GM23338 (cell line): ENCODE measurements at regions not wholly inside any gene's neighbourhood (a gene's known extent, or its start where the extent isn't known, plus 50 kb on each side); places are given as distances from the start of the nearest gene placed in this dataset.

Experiments used
- ATAC-seq: fragments of 200-7000 bp; cut with Tn5 transposase; 3 replicates; pipeline ENCODE4 v1.9.1; 2020
- DNase-seq: peaks from one replicate; pipeline ENCODE4 v3.0.0-alpha.2; 2015; ENCODE audit warnings: low spot score
- H2AFZ ChIP-seq: fragments of 200-600 bp; sonication (generic); 2 replicates; pipeline ENCODE4 v1.8.0; 2016; ENCODE audit warnings: antibody characterized with exemption, mild to moderate bottlenecking, moderate library complexity
- H3F3A ChIP-seq: fragments of 200-600 bp; sonication (generic); replicated peaks from 2 replicates; pipeline ENCODE4 v1.8.0; 2017; ENCODE audit warnings: antibody characterized with exemption, mixed run types, low read depth
- H3K27ac ChIP-seq: fragments of 200-600 bp; sonication (generic); 2 replicates; pipeline ENCODE4 v1.6.1; 2016; ENCODE audit warnings: low read depth
- H3K27me3 ChIP-seq: fragments of 200-600 bp; sonication (generic); 2 replicates; pipeline ENCODE4 v1.8.0; 2016; ENCODE audit warnings: mild to moderate bottlenecking, mixed run types, moderate library complexity; ENCODE audit not compliant: insufficient read depth
- H3K36me3 ChIP-seq: fragments of 200-600 bp; sonication (generic); 2 replicates; pipeline ENCODE4 v1.8.0; 2016; ENCODE audit warnings: mild to moderate bottlenecking; ENCODE audit not compliant: insufficient read depth
- H3K4me1 ChIP-seq: fragments of 200-600 bp; sonication (generic); 2 replicates; pipeline ENCODE4 v1.8.0; 2016; ENCODE audit warnings: mild to moderate bottlenecking, moderate library complexity; ENCODE audit not compliant: insufficient read depth
- H3K4me2 ChIP-seq: fragments of 200-600 bp; sonication (generic); 2 replicates; pipeline ENCODE4 v1.7.1; 2017; ENCODE audit warnings: mixed run types
- H3K4me3 ChIP-seq: fragments of 200-600 bp; sonication (generic); 2 replicates; pipeline ENCODE4 v1.6.1; 2016; ENCODE audit warnings: mixed run types
- H3K79me2 ChIP-seq: fragments of 200-600 bp; sonication (generic); replicated peaks from 2 replicates; pipeline ENCODE4 v1.8.0; 2017; ENCODE audit warnings: mild to moderate bottlenecking; ENCODE audit not compliant: insufficient read depth
- H3K9me2 ChIP-seq: fragments of 200-600 bp; sonication (generic); 2 replicates; pipeline ENCODE4 v1.8.0; 2017; ENCODE audit not compliant: insufficient read depth
- H4K20me1 ChIP-seq: fragments of 200-600 bp; sonication (generic); replicated peaks from 2 replicates; pipeline ENCODE4 v1.8.0; 2017; ENCODE audit warnings: mild to moderate bottlenecking; ENCODE audit not compliant: insufficient read depth
- H3K27ac Mint-ChIP-seq: 2 replicates; pipeline ENCODE4 v1.8.0; 2020; ENCODE audit warnings: inconsistent platforms, mild to moderate bottlenecking, moderate library complexity, mixed read lengths
- H3K27me3 Mint-ChIP-seq: 3 replicates; pipeline ENCODE4 v1.8.0; 2022; ENCODE audit warnings: low read depth, mild to moderate bottlenecking, moderate library complexity, mixed read lengths, inconsistent platforms; ENCODE audit not compliant: insufficient read depth, poor library complexity
- H3K36me3 Mint-ChIP-seq: 3 replicates; pipeline ENCODE4 v1.8.0; 2021; ENCODE audit warnings: low read depth, mild to moderate bottlenecking, inconsistent platforms, moderate library complexity, mixed read lengths
- H3K4me1 Mint-ChIP-seq: 3 replicates; pipeline ENCODE4 v1.8.0; 2020; ENCODE audit warnings: mild to moderate bottlenecking, inconsistent platforms, mixed read lengths
- H3K4me3 Mint-ChIP-seq: 3 replicates; pipeline ENCODE4 v1.8.0; 2021; ENCODE audit warnings: moderate library complexity, mild to moderate bottlenecking, inconsistent platforms, mixed read lengths
- H3K9me3 Mint-ChIP-seq: 3 replicates; pipeline ENCODE4 v1.8.0; 2020; ENCODE audit warnings: moderate library complexity, mild to moderate bottlenecking, inconsistent platforms, mixed read lengths
- CTCF ChIP-seq, 2 experiments: fragments of 200-600 bp in 1 of 2; sonication (generic) in 1 of 2; conservative IDR thresholded peaks; 2 replicates each; pipeline versions ENCODE4 v1.5.1 to v1.6.1; 2016 to 2017; ENCODE audit warnings: antibody characterized with exemption in 2 of 2, low read depth in 2 of 2, mild to moderate bottlenecking in 2 of 2, moderate library complexity in 1 of 2
- EZH2 ChIP-seq: fragments of 200-600 bp; sonication (generic); IDR thresholded peaks from one replicate; pipeline ENCODE4 v1.8.0; 2017; ENCODE audit warnings: antibody characterized with exemption, mild to moderate bottlenecking, low read depth; ENCODE audit not compliant: unreplicated experiment
- POLR2AphosphoS5 ChIP-seq: IDR thresholded peaks from 2 replicates; pipeline ENCODE4 v1.6.1; 2016; ENCODE audit warnings: antibody characterized with exemption, low read depth
- STAT1 ChIP-seq: IDR thresholded peaks from one replicate; pipeline ENCODE4 v1.6.1; 2016; ENCODE audit warnings: antibody characterized with exemption; ENCODE audit not compliant: unreplicated experiment
- ZNF114 ChIP-seq: fragments of 250-450 bp; sonication (Bioruptor Pico); IDR thresholded peaks from 2 replicates; pipeline ENCODE4 v1.5.0; 2020; ENCODE audit warnings: mild to moderate bottlenecking, moderate library complexity
- ZNF331 ChIP-seq: fragments of 250-450 bp; sonication (Bioruptor Pico); IDR thresholded peaks from 2 replicates; pipeline ENCODE4 v1.5.0; 2020; ENCODE audit warnings: low read depth, mild to moderate bottlenecking, moderate library complexity

- TF ChIP-seq EZH2 (no peak), STAT1 (no peak), ZNF114 (CRISPR knock-in tag) (no peak)
Measured at GRCh38 chr2:238684362-238685326, 163.2 kb upstream of the TWIST2 start (continued).

- DNase-seq, result no peak
- Histone ChIP-seq H3K36me3 (no peaks in the 10 kb centered on the region), H3K79me2 (no peaks in the 10 kb centered on the region), H3K27ac (no peak overlapping the region), H3K9me2 (0 out of 2 replicates have a peak, but pooled peaks cover 3% of the 10 kb centered on the region), H3K27me3 (no peaks in the 10 kb centered on the region), H3K4me1 (no peaks in the 10 kb centered on the region), H3K4me3 (no peak overlapping the region), H4K20me1 (no peaks in the 10 kb centered on the region), H3F3A (no peaks in the 10 kb centered on the region), H2AFZ (no peak overlapping the region), H3K4me2 (no peak overlapping the region)
- TF ChIP-seq ZNF114 (CRISPR knock-in tag), result no peak
- Mint-ChIP-seq H3K27ac (no peak overlapping the region), H3K4me1 (peaks cover 5% of the 10 kb centered on the region), H3K36me3 (no peaks in the 10 kb centered on the region), H3K27me3 (peaks cover 6% of the 10 kb centered on the region), H3K9me3 (no peaks in the 10 kb centered on the region; the same call in 2 of the 3 replicates), H3K4me3 (no peak overlapping the region)
- no peak for ATAC-seq
Measured at GRCh38 chr2:238685327-238685709, 162.6 kb upstream of the TWIST2 start.

GRCh38 chr2:238685713-238686112 is 162.2 kb upstream of the TWIST2 start:
- no peak overlapping the region for H3K27ac ChIP-seq
- H3K27me3 Mint-ChIP-seq, result peaks cover 6% of the 10 kb centered on the region
- peaks cover 5% of the 10 kb centered on the region for H3K4me1 Mint-ChIP-seq
- 0 out of 2 replicates have a peak, but pooled peaks cover 3% of the 10 kb centered on the region for H3K9me2 ChIP-seq
- no peak overlapping the region for H3K4me3 ChIP-seq
- H3K36me3 ChIP-seq, result no peaks in the 10 kb centered on the region
- no peaks in the 10 kb centered on the region for H3F3A ChIP-seq
- H3K36me3 Mint-ChIP-seq, result no peaks in the 10 kb centered on the region
- no peak overlapping the region for H3K4me2 ChIP-seq
- H3K4me1 ChIP-seq, result no peaks in the 10 kb centered on the region
- TF ChIP-seq ZNF331 (CRISPR knock-in tag) (no peak), POLR2AphosphoS5 (no peak), CTCF (conservative IDR thresholded peaks at IDR 0.05; ENCODE audit: low read depth in 2 of 2) (peak; percentile 56 to 73)
- ATAC-seq (peak; percentile 89), DNase-seq (peak; percentile 40)
- H4K20me1 ChIP-seq, result no peaks in the 10 kb centered on the region
- no peak overlapping the region for H2AFZ ChIP-seq
- H3K27ac Mint-ChIP-seq, result no peak overlapping the region
- H3K27me3 ChIP-seq, result no peaks in the 10 kb centered on the region
- H3K79me2 ChIP-seq, result no peaks in the 10 kb centered on the region
- H3K4me3 Mint-ChIP-seq, result no peak overlapping the region
- no peaks in the 10 kb centered on the region; the same call in 2 of the 3 replicates for H3K9me3 Mint-ChIP-seq
